ENCODE measurements at regions not wholly inside any gene's neighbourhood (a gene's known extent, or its start where the extent isn't known, plus 50 kb on each side); places are given as distances from the start of the nearest gene placed in this dataset.

DNA sequence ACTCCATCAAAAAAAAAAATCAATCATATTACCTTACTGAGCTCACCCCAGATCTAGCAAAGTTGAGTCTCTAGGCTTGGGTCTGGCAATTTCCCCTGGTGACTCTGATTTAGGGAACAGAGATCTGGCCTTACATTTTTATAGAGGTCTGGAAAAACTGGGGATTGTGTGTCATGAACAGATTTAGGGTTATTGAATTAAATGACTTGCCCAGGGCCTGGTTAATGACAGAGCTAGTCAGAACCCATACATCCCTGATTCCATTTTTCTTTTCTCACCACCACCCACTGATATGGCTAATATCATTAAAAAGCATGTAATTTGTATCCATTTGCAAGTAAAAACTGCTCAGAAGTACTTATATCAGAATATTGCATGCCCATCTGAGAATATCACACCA is 163.4 kb upstream of the OGFRL1 start:
- TF ChIP-seq, protein P1, sequence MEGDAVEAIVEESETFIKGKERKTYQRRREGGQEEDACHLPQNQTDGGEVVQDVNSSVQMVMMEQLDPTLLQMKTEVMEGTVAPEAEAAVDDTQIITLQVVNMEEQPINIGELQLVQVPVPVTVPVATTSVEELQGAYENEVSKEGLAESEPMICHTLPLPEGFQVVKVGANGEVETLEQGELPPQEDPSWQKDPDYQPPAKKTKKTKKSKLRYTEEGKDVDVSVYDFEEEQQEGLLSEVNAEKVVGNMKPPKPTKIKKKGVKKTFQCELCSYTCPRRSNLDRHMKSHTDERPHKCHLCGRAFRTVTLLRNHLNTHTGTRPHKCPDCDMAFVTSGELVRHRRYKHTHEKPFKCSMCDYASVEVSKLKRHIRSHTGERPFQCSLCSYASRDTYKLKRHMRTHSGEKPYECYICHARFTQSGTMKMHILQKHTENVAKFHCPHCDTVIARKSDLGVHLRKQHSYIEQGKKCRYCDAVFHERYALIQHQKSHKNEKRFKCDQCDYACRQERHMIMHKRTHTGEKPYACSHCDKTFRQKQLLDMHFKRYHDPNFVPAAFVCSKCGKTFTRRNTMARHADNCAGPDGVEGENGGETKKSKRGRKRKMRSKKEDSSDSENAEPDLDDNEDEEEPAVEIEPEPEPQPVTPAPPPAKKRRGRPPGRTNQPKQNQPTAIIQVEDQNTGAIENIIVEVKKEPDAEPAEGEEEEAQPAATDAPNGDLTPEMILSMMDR (IDR thresholded peaks at IDR 0.05; ENCODE audit: borderline replicate concordance, extremely low read depth, low read length, poor library complexity, severe bottlenecking), result no peak
- TF ChIP-seq EZH2 (IDR thresholded peaks at IDR 0.05; ENCODE audit: borderline replicate concordance, low read depth, low read length, severe bottlenecking), result no peak

All from DND-41 (cell line).